GM12872 (cell line): ENCODE measurements at regions not wholly inside any gene's neighbourhood (a gene's known extent, or its start where the extent isn't known, plus 50 kb on each side); places are given as distances from the start of the nearest gene placed in this dataset.

Experiments
- TF ChIP-seq, protein P1 (sequence below): IDR thresholded peaks from 3 replicates; pipeline ENCODE4 v1.5.1; 2011; ENCODE audit warnings: low read depth, mild to moderate bottlenecking, low read length, moderate library complexity; ENCODE audit not compliant: insufficient read depth

DNA sequence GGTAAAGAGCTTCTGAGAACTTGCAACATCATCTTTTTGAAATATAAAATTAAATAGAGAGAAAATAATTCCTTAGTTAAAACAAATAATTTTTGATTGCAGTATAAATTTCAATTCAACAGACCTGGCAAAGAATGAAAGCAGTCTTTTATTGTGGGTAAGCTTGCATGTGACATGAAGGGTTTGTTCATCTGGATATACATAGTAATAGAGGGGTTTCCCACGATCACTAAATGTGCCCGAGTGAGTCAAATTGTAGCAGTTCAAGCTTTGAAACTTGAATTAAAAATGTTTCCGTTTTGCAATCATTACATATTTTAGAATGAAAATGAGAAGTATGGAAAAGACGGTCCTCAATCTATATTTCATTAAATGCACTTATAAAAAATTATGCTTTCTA, 658.4 kb upstream of the MBL2 start:
- TF ChIP-seq, protein P1, sequence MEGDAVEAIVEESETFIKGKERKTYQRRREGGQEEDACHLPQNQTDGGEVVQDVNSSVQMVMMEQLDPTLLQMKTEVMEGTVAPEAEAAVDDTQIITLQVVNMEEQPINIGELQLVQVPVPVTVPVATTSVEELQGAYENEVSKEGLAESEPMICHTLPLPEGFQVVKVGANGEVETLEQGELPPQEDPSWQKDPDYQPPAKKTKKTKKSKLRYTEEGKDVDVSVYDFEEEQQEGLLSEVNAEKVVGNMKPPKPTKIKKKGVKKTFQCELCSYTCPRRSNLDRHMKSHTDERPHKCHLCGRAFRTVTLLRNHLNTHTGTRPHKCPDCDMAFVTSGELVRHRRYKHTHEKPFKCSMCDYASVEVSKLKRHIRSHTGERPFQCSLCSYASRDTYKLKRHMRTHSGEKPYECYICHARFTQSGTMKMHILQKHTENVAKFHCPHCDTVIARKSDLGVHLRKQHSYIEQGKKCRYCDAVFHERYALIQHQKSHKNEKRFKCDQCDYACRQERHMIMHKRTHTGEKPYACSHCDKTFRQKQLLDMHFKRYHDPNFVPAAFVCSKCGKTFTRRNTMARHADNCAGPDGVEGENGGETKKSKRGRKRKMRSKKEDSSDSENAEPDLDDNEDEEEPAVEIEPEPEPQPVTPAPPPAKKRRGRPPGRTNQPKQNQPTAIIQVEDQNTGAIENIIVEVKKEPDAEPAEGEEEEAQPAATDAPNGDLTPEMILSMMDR = no peak

DNA sequence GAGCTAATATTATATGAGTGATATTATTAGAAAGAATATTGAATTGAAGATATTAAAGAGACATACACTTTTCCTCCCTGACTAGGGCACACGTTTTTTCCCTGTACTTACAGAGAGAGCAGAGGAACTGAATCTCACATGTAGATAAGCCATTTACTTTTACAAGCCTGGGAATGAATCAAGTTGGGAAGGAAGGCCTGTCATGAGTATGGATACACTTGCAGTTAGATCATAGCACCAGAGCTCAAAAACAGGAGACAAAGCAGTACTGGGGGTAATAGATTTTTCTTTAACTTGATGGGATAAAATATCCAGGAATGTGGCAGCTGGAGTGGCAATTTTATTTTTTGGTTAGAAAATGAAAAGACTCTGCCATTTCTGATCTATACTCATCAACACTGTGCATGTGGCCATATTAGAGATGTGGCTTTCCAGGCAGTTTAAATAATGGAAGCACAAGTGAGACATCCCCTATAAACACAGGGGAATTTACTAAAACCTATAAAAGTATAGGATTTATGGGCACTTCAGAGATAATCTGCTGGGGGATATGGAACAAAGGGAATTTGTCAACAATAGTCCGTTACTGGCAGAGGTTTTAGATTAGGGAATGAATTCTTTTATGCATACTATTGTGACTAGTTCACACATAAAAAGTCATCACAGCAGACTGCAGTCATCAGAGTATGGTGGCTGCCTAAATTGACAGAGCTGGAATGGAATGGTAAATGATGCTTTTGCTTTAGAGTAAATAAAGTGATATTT, 657.7 kb upstream of the MBL2 start:
- TF ChIP-seq, protein P1 = no peak

DNA sequence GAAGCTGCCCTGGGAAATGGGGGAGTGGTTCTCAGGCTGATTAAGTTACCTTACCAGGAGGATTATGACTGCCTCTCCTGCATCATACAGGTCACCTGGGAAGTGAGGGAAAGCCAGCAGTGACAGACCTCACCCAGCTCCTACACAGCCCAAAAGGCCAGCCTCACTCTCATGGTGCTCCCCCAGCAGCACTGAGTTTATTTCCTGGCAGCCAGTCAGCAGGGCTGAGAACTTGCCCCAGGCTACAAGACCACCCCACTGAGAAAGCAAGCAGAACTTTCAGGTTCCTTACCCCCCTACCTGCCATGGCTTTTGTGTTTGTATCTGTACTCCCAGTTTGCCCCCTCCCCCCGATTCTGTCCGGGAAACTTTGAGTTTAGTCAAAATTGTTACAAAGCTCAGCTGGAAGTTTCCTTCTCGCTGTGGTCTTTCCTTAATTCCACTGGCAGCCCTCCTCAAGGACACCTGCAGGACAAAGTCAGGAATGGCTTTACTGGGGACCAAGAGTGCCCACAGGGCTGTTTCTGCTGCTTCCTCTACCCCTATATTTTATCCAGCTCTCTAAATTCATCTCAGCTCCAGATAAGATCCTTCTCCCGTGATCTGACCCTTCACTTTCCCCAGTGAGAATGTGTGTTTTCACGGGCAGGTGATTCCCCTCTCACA, 649.8 kb upstream of the MBL2 start:
- TF ChIP-seq, protein P1 = no peak

DNA sequence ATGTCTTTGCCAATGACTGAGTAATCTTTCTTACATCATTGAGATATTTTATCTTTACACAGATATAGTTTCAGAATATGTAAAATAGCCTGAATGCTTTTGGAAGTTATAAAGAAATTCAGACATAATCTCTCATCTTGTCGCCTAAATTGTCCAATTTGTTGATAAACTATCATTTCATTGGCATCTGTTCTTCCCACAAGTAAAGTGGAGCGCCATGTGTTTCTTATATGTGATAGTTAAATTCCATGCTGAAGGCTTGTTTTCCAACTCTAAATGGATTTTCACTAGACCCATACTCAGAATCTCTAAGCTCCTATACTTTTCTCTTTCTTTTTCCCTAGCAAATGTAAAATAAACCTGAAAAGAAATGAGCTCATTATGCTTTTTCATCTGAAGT, 640.1 kb upstream of the MBL2 start:
- TF ChIP-seq, protein P1 = no peak

DNA sequence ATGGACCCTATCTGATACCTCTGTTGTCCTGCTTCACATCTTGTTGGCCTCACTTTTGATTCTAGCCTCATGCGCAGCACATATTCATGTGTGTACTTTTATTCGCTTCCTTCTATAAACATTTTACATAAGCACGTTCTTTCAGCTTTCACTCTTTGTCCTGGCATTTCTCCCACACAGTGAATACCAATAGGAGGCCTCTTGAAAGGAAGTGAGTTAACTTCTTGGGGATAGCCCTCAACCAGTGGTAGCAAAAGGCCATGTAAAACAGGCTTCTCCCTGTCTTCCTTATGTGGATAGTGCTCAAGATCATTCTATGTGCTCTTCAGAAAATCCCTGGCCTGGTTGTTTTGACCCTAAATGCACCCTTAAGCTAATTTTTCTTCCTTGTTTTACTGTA, 633.9 kb upstream of the MBL2 start:
- TF ChIP-seq, protein P1 = no peak

DNA sequence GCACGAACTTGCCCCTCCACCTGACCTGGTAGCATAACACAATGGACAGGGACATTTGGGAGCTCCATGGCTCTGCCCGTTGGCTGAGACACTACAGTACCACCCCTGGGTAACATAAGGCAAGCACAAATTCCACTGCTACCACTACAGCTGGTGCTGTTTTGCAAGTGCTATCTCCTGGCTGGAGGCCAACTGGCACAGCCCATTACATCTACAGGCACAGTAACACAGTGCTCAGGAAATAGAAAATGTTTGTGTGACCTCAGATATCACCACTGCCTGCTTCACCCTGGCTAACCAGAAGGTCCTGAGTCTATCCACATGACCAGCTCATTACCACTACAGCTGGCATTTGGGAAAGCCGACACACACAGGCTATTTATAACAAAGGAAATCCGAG, 631.1 kb upstream of the MBL2 start:
- TF ChIP-seq, protein P1 = no peak

DNA sequence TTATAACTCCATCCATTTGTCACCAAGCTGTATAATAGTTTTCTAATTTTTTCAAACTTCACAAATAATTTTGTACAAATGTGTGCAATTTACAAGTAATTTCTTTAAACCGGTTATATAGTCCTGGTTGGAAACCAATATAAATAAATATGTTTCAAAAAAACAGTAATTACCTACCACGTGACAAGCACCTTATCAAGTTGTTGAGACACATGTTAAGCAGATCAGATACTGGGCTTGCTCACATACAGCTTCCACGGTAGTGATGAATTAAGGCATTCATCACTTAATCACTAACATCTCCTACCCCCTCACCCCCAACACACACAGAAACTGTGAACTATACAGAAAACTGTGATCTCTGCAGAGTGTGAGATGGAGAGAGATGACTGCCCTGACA, 630.0 kb upstream of the MBL2 start:
- TF ChIP-seq, protein P1 = no peak
